Thymus (tissue), 11 donors: ENCODE measurements at regions not wholly inside any gene's neighbourhood (a gene's known extent, or its start where the extent isn't known, plus 50 kb on each side); places are given as distances from the start of the nearest gene placed in this dataset.

Experiments used
- DNase-seq, 9 donors: peaks; one replicate each; pipeline ENCODE4 v3.0.0-alpha.2; 2013; ENCODE audit warnings: low spot score in 9 of 9, low read depth in 6 of 9, missing footprints in 1 of 9
- H3K27ac ChIP-seq, 2 donors: one replicate each; pipeline ENCODE4 v1.5.1; 2013; ENCODE audit warnings: control low read depth in 1 of 2, low read depth in 1 of 2, low read length in 1 of 2, mild to moderate bottlenecking in 1 of 2, moderate library complexity in 1 of 2
- H3K27me3 ChIP-seq, 2 donors: one replicate each; pipeline ENCODE4 v1.5.1; 2013; ENCODE audit warnings: low read length in 1 of 2; ENCODE audit not compliant: control insufficient read depth in 2 of 2, insufficient read depth in 1 of 2
- H3K36me3 ChIP-seq, 2 donors: one replicate each; pipeline ENCODE4 v1.5.1; 2013; ENCODE audit warnings: low read length in 1 of 2, mild to moderate bottlenecking in 1 of 2, moderate library complexity in 1 of 2; ENCODE audit not compliant: control insufficient read depth in 2 of 2, insufficient read depth in 2 of 2
- H3K4me1 ChIP-seq, 2 donors: one replicate each; pipeline ENCODE4 v1.5.1; 2013; ENCODE audit warnings: low read length in 2 of 2; ENCODE audit not compliant: control insufficient read depth in 2 of 2, insufficient read depth in 2 of 2
- H3K4me3 ChIP-seq, 2 donors: one replicate each; pipeline ENCODE4 v1.5.1; 2013; ENCODE audit warnings: low read length in 2 of 2, control low read depth in 1 of 2, mild to moderate bottlenecking in 1 of 2
- H3K9me3 ChIP-seq, 2 donors: one replicate each; pipeline ENCODE4 v1.5.1; 2013; ENCODE audit warnings: low read length in 1 of 2, mild to moderate bottlenecking in 1 of 2; ENCODE audit not compliant: control insufficient read depth in 2 of 2, insufficient read depth in 1 of 2
- WGBS: extraction: QIAGEN DNeasy Blood & Tissue Kit; methylation state at CpG from one replicate; pipeline ENCODE4 v1.1.7; 2013; 5-methylcytosine and 5-hydroxymethylcytosine counted together
- donor health status: healthy.

- no peaks in the 10 kb centered on the region for H3K9me3 ChIP-seq
- no peak overlapping the region for H3K4me3 ChIP-seq
- no peaks in the 10 kb centered on the region for H3K27me3 ChIP-seq
- no peak for DNase-seq
- H3K36me3 ChIP-seq: no peaks in the 10 kb centered on the region
- H3K4me1 ChIP-seq: no peaks in the 10 kb centered on the region
- H3K27ac ChIP-seq: no peak overlapping the region
- 90% methylated on average over 2 of the region's 2 CpGs for WGBS
Measured at GRCh38 chr6:4589295-4589694, 186.9 kb upstream of the CDYL start.

- DNase-seq: no peak
- Histone ChIP-seq H3K36me3 (no peaks in the 10 kb centered on the region), H3K27ac (no peak overlapping the region), H3K9me3 (no peaks in the 10 kb centered on the region), H3K4me3 (no peak overlapping the region), H3K4me1 (no peaks in the 10 kb centered on the region), H3K27me3 (no peaks in the 10 kb centered on the region)
- whole genome bisulfite sequencing: 81% methylated on average over 7 of the region's 7 CpGs
Measured at GRCh38 chr6:4588581-4588980, 187.6 kb upstream of the CDYL start.

- no peaks in the 10 kb centered on the region for H3K9me3 ChIP-seq
- no peak for DNase-seq
- no peaks in the 10 kb centered on the region for H3K4me1 ChIP-seq
- H3K27ac ChIP-seq: no peak overlapping the region
- no peaks in the 10 kb centered on the region for H3K36me3 ChIP-seq
- H3K4me3 ChIP-seq: no peak overlapping the region
- 97% methylated on average over 5 of the region's 5 CpGs for WGBS
- H3K27me3 ChIP-seq: no peaks in the 10 kb centered on the region
Measured at GRCh38 chr6:4588163-4588562, 188.0 kb upstream of the CDYL start.

GRCh38 chr6:4587171-4587570, 189.0 kb upstream of the CDYL start:
- Histone ChIP-seq H3K4me1 (no peaks in the 10 kb centered on the region), H3K27ac (no peak overlapping the region), H3K36me3 (no peaks in the 10 kb centered on the region), H3K27me3 (no peaks in the 10 kb centered on the region), H3K4me3 (no peak overlapping the region), H3K9me3 (no peaks in the 10 kb centered on the region)
- WGBS: 74% methylated on average over 4 of the region's 4 CpGs
- DNase-seq: no peak

GRCh38 chr6:4586469-4586859, 189.7 kb upstream of the CDYL start:
- no peak for DNase-seq
- Histone ChIP-seq H3K27ac (no peak overlapping the region), H3K36me3 (no peaks in the 10 kb centered on the region), H3K4me1 (no peaks in the 10 kb centered on the region), H3K9me3 (peaks cover 0 to 4% of the 10 kb centered on the region in 2 donors), H3K4me3 (no peak overlapping the region), H3K27me3 (no peaks in the 10 kb centered on the region)
- WGBS: 98% methylated on average over 3 of the region's 3 CpGs

- Histone ChIP-seq H3K27me3 (no peaks in the 10 kb centered on the region), H3K27ac (no peak overlapping the region), H3K4me1 (no peaks in the 10 kb centered on the region), H3K36me3 (no peaks in the 10 kb centered on the region), H3K9me3 (peaks cover 0 to 4% of the 10 kb centered on the region in 2 donors), H3K4me3 (no peak overlapping the region)
- no peak for DNase-seq
- WGBS: 91% methylated on average over 5 of the region's 5 CpGs
Measured at GRCh38 chr6:4585682-4586468, 190.3 kb upstream of the CDYL start.

GRCh38 chr6:4584801-4585200, 191.4 kb upstream of the CDYL start:
- no peaks in the 10 kb centered on the region for H3K4me1 ChIP-seq
- no peaks in the 10 kb centered on the region for H3K36me3 ChIP-seq
- H3K27me3 ChIP-seq: no peaks in the 10 kb centered on the region
- peaks cover 0 to 4% of the 10 kb centered on the region in 2 donors for H3K9me3 ChIP-seq
- WGBS: 96% methylated on average over 5 of the region's 5 CpGs
- H3K27ac ChIP-seq: no peak overlapping the region
- no peak overlapping the region for H3K4me3 ChIP-seq
- DNase-seq: no peak

- no peak overlapping the region for H3K4me3 ChIP-seq
- H3K9me3 ChIP-seq: peaks cover 0 to 4% of the 10 kb centered on the region in 2 donors
- no peaks in the 10 kb centered on the region for H3K36me3 ChIP-seq
- no peak for DNase-seq
- no peaks in the 10 kb centered on the region for H3K27me3 ChIP-seq
- no peak overlapping the region for H3K27ac ChIP-seq
- H3K4me1 ChIP-seq: no peaks in the 10 kb centered on the region
- WGBS: 94% methylated on average over 8 of the region's 8 CpGs
Measured at GRCh38 chr6:4582506-4583417, 193.4 kb upstream of the CDYL start.
